Left lung (tissue), 4 donors: ENCODE measurements at regions not wholly inside any gene's neighbourhood (a gene's known extent, or its start where the extent isn't known, plus 50 kb on each side); places are given as distances from the start of the nearest gene placed in this dataset.
A peak's percentile ranks its signal among the peaks of the same experiment; 100 is the strongest.
"Not testable (repeated sequence)": the region's sequence is repeated elsewhere in the genome, so short reads cannot be mapped to it uniquely, and the experiment has no call there.

Experiments used
- ATAC-seq: fragments of 200-7000 bp; cut with Tn5 transposase; one replicate; pipeline ENCODE4 v1.9.1; 2020; ENCODE audit warnings: moderate library complexity
- DNase-seq, 4 donors: peaks; one replicate each; pipeline ENCODE4 v3.0.0-alpha.2; 2013 to 2020
- H3K27ac ChIP-seq, 2 donors: fragments of 200-600 bp; sonication (generic) in 1 of 2; one replicate each; pipeline versions ENCODE4 v1.5.0 to v1.8.0; 2020 to 2021
- H3K27me3 ChIP-seq, 2 donors: fragments of 200-600 bp; sonication (generic) in 1 of 2; one replicate each; pipeline versions ENCODE4 v1.5.0 to v1.8.0; 2020 to 2021
- H3K36me3 ChIP-seq, 2 donors: fragments of 200-600 bp; sonication (generic) in 1 of 2; one replicate each; pipeline versions ENCODE4 v1.5.0 to v1.8.0; 2020 to 2021
- H3K4me1 ChIP-seq, 2 donors: fragments of 200-600 bp; one replicate each; pipeline ENCODE4 v1.8.0; 2021
- H3K4me3 ChIP-seq, 2 donors: fragments of 200-600 bp; sonication (generic) in 1 of 2; one replicate each; pipeline versions ENCODE4 v1.5.0 to v1.8.0; 2020 to 2021; ENCODE audit warnings: mild to moderate bottlenecking in 1 of 2
- H3K9me3 ChIP-seq, 2 donors: fragments of 200-600 bp; sonication (generic) in 1 of 2; one replicate each; pipeline versions ENCODE4 v1.5.0 to v1.8.0; 2020 to 2021
- CTCF ChIP-seq, 2 donors: fragments of 200-600 bp; sonication (generic) in 1 of 2; IDR thresholded peaks; one replicate each; pipeline versions ENCODE4 v1.5.0 to v1.8.0; 2021; ENCODE audit warnings: antibody characterized with exemption in 2 of 2
- intact Hi-C, 2 donors: fragments of 100-400 bp; cut with DNase I; formaldehyde crosslinking; loops; one replicate each; pipeline versions ENCODE4 v1.11.2 to v1.14.2; 2022
- donor health status: DM: no; HTN: yes; CAD: no.
- donor health status: DM: no; HTN: no; CAD: no.

GRCh38 chrX:117397844-117398243 lies 718.8 kb downstream of the KLHL13 start:
- H3K27me3 ChIP-seq = no peaks in the 10 kb centered on the region
- H3K27ac ChIP-seq = no peak overlapping the region
- H3K4me1 ChIP-seq = no peaks in the 10 kb centered on the region
- TF ChIP-seq CTCF (IDR thresholded peaks at IDR 0.05) = no peak
- H3K4me3 ChIP-seq = no peak overlapping the region
- intact Hi-C loops = no loop called here
- ATAC-seq (no peak), DNase-seq (no peak)
- H3K9me3 ChIP-seq = no peaks in the 10 kb centered on the region
- no peaks in the 10 kb centered on the region for H3K36me3 ChIP-seq

DNA sequence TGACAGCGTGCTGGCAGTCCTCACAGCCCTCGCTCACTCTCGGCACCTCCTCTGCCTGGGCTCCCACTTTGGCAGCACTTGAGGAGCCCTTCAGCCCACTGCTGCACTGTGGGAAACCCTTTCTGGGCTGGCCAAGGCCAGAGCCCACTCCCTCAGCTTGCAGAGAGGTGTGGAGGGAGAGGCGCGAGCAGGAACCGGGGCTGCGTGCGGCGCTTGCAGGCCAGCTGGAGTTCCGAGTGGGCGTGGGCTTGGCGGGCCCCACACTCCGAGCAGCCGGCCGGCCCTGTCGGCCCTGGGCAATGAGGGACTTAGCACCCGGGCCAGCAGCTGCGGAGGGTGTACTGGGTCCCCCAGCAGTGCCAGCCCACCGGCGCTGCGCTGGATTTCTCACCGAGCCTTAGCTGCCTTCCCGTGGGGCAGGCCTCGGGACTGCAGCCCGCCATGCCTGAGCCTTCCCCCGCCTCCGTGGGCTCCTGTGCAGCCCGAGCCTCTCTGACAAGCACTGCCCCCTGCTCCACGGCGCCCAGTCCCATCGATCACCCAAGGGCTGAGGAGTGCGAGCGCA lies 722.0 kb downstream of the KLHL13 start:
- ATAC-seq, H3K27me3 ChIP-seq, H3K9me3 ChIP-seq, H3K4me1 ChIP-seq, H3K27ac ChIP-seq, DNase-seq, H3K4me3 ChIP-seq, H3K36me3 ChIP-seq, intact Hi-C loops: not testable (repeated sequence)

GRCh38 chrX:117392360-117392759 lies 724.2 kb downstream of the KLHL13 start:
- H3K4me3 ChIP-seq, intact Hi-C loops, H3K9me3 ChIP-seq, H3K27me3 ChIP-seq, H3K4me1 ChIP-seq, H3K27ac ChIP-seq, H3K36me3 ChIP-seq, ATAC-seq, DNase-seq: not testable (repeated sequence)

GRCh38 chrX:117376460-117376859 lies 740.1 kb downstream of the KLHL13 start:
- no peak for DNase-seq
- Histone ChIP-seq H3K27ac (no peak overlapping the region), H3K36me3 (no peaks in the 10 kb centered on the region), H3K27me3 (no peaks in the 10 kb centered on the region), H3K4me1 (no peaks in the 10 kb centered on the region), H3K9me3 (no peaks in the 10 kb centered on the region), H3K4me3 (no peak overlapping the region)
- peak; percentile 63 for ATAC-seq
- TF ChIP-seq CTCF (IDR thresholded peaks at IDR 0.05) = no peak
- intact Hi-C loops = no loop called here

DNA sequence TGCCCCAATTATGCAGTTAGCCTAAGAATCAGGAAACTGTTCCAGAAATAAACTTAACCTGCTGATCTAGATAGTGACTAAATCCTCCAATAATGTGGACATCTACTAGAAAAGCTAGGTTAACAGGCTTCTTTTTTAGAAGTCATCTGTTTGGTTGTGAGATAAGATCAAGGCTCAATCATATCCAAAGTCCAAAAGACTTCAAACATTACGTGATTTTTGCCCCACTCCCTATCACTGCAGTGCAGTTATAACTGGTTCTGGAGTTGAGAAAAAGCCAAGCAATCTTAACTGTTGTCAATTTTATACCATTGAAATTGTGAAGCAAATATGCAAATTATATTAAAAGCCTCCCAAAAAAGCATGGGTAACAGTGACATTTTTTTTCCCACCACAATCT lies 781.4 kb downstream of the KLHL13 start:
- H3K27ac ChIP-seq = no peak overlapping the region
- intact Hi-C loops = no loop called here

DNA sequence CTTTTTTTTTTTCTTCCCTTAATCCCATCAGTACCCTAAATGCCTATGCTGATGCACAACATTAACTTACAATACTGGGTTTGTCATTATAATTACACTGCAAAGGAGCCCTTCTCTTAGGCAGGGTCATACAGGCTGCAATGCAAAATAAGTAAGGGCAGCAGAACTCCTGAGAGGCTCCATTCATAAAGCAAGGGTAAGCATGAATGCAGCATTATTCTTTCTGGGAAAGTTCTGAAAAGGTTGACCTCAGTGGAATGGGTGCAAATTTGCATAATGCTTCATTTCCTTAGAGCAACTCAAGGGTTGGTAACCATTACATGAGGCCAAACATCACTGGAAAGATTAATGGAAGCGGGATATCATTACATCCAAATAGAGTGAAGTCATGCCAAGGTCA lies 789.2 kb downstream of the KLHL13 start:
- Histone ChIP-seq H3K4me3 (no peak overlapping the region), H3K27ac (no peak overlapping the region), H3K27me3 (no peaks in the 10 kb centered on the region), H3K9me3 (peaks cover 0 to 4% of the 10 kb centered on the region in 2 donors), H3K4me1 (no peaks in the 10 kb centered on the region), H3K36me3 (no peaks in the 10 kb centered on the region)
- ATAC-seq = no peak
- DNase-seq = no peak
- intact Hi-C loops = no loop called here
- no peak for TF ChIP-seq CTCF (IDR thresholded peaks at IDR 0.05)

More for the DNA sequence above, 781.4 kb downstream of the KLHL13 start:
- Histone ChIP-seq H3K4me1 (no peaks in the 10 kb centered on the region), H3K9me3 (no peaks in the 10 kb centered on the region), H3K27me3 (no peaks in the 10 kb centered on the region), H3K4me3 (no peak overlapping the region), H3K36me3 (no peaks in the 10 kb centered on the region)
- ATAC-seq = no peak
- TF ChIP-seq CTCF (IDR thresholded peaks at IDR 0.05) = no peak
- DNase-seq = no peak
